PC-9 (cell line): ENCODE measurements at regions not wholly inside any gene's neighbourhood (a gene's known extent, or its start where the extent isn't known, plus 50 kb on each side); places are given as distances from the start of the nearest gene placed in this dataset.

Source experiments
- EZH2 ChIP-seq: fragments of 200-600 bp; sonication (generic); IDR thresholded peaks from 2 replicates; pipeline ENCODE4 v1.8.0; 2017; ENCODE audit warnings: antibody characterized with exemption, low read depth
- TF ChIP-seq, protein P1 (sequence below): fragments of 200-600 bp; sonication (generic); conservative IDR thresholded peaks from 2 replicates; pipeline ENCODE4 v1.6.1; 2017; ENCODE audit warnings: mixed run types, antibody characterized with exemption, mild to moderate bottlenecking, moderate library complexity

DNA sequence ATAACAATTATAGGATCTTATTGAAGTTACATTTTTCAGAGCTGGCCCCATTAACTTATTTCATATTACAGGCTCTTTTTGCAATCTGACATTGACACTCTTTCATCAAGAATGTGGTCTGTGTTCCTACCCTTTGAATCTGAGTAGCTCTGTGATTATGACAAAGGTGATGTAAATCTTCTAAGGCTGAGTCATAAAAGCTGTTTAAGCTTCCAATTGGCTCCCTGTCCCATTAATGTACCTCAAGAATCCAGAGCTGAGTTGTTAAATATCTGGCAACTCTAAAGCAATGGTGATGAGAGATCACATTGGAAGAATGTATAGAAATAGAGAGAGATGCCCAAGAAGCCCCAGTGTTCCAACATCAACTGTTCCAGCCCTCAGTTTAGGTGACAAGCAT is 178.5 kb upstream of the DEPDC1 start:
- TF ChIP-seq, protein P1, sequence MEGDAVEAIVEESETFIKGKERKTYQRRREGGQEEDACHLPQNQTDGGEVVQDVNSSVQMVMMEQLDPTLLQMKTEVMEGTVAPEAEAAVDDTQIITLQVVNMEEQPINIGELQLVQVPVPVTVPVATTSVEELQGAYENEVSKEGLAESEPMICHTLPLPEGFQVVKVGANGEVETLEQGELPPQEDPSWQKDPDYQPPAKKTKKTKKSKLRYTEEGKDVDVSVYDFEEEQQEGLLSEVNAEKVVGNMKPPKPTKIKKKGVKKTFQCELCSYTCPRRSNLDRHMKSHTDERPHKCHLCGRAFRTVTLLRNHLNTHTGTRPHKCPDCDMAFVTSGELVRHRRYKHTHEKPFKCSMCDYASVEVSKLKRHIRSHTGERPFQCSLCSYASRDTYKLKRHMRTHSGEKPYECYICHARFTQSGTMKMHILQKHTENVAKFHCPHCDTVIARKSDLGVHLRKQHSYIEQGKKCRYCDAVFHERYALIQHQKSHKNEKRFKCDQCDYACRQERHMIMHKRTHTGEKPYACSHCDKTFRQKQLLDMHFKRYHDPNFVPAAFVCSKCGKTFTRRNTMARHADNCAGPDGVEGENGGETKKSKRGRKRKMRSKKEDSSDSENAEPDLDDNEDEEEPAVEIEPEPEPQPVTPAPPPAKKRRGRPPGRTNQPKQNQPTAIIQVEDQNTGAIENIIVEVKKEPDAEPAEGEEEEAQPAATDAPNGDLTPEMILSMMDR = no peak
- no peak for TF ChIP-seq EZH2
